ENCODE measurements at regions not wholly inside any gene's neighbourhood (a gene's known extent, or its start where the extent isn't known, plus 50 kb on each side); places are given as distances from the start of the nearest gene placed in this dataset.
"Not testable (repeated sequence)": the region's sequence is repeated elsewhere in the genome, so short reads cannot be mapped to it uniquely, and the experiment has no call there.

- H3K4me1 Mint-ChIP-seq (ENCODE audit: unreplicated experiment) = no peaks in the 10 kb centered on the region
- no peaks in the 10 kb centered on the region for H3K36me3 Mint-ChIP-seq
- DNase-seq (ENCODE audit: extremely low spot score, unreplicated experiment) = no peak
- no peak overlapping the region for H3K27ac Mint-ChIP-seq
- peaks cover 4% of the 10 kb centered on the region for H3K9me3 Mint-ChIP-seq
- H3K4me3 Mint-ChIP-seq = no peak overlapping the region
- H3K27me3 Mint-ChIP-seq = no peaks in the 10 kb centered on the region
- no peak for TF ChIP-seq CTCF (conservative IDR thresholded peaks at IDR 0.05)
Observed at GRCh38 chr10:37067576-37067975, 57.8 kb upstream of the ANKRD30A start.

GRCh38 chr10:37062296-37062695, 63.1 kb upstream of the ANKRD30A start:
- not testable (repeated sequence) for H3K4me1 Mint-ChIP-seq (ENCODE audit: unreplicated experiment); H3K9me3 Mint-ChIP-seq; H3K36me3 Mint-ChIP-seq; H3K27me3 Mint-ChIP-seq; DNase-seq (ENCODE audit: extremely low spot score, unreplicated experiment); H3K27ac Mint-ChIP-seq; H3K4me3 Mint-ChIP-seq

- Mint-ChIP-seq H3K4me3 (no peak overlapping the region), H3K9me3 (peaks cover 5% of the 10 kb centered on the region), H3K27me3 (no peaks in the 10 kb centered on the region), H3K36me3 (no peaks in the 10 kb centered on the region), H3K4me1 (ENCODE audit: unreplicated experiment) (no peaks in the 10 kb centered on the region), H3K27ac (no peak overlapping the region)
- no peak for TF ChIP-seq CTCF (conservative IDR thresholded peaks at IDR 0.05)
- DNase-seq (ENCODE audit: extremely low spot score, unreplicated experiment) = no peak
Observed at GRCh38 chr10:37057261-37057660, 68.1 kb upstream of the ANKRD30A start.

GRCh38 chr10:37053476-37053875, 71.9 kb upstream of the ANKRD30A start:
- H3K9me3 Mint-ChIP-seq = no peaks in the 10 kb centered on the region
- H3K4me3 Mint-ChIP-seq = no peak overlapping the region
- no peak for DNase-seq (ENCODE audit: extremely low spot score, unreplicated experiment)
- no peak overlapping the region for H3K27ac Mint-ChIP-seq
- no peak for TF ChIP-seq CTCF (conservative IDR thresholded peaks at IDR 0.05)
- no peaks in the 10 kb centered on the region for H3K36me3 Mint-ChIP-seq
- no peaks in the 10 kb centered on the region for H3K4me1 Mint-ChIP-seq (ENCODE audit: unreplicated experiment)
- no peaks in the 10 kb centered on the region for H3K27me3 Mint-ChIP-seq

- H3K4me1 Mint-ChIP-seq (ENCODE audit: unreplicated experiment); H3K4me3 Mint-ChIP-seq; H3K9me3 Mint-ChIP-seq; H3K27ac Mint-ChIP-seq; H3K36me3 Mint-ChIP-seq; H3K27me3 Mint-ChIP-seq; DNase-seq (ENCODE audit: extremely low spot score, unreplicated experiment): not testable (repeated sequence)
Observed at GRCh38 chr10:37049982-37050381, 75.4 kb upstream of the ANKRD30A start.

- H3K4me1 Mint-ChIP-seq (ENCODE audit: unreplicated experiment); H3K9me3 Mint-ChIP-seq; H3K27ac Mint-ChIP-seq; DNase-seq (ENCODE audit: extremely low spot score, unreplicated experiment); H3K36me3 Mint-ChIP-seq; H3K27me3 Mint-ChIP-seq; H3K4me3 Mint-ChIP-seq: not testable (repeated sequence)
Observed at GRCh38 chr10:37044319-37044718, 81.1 kb upstream of the ANKRD30A start.

- H3K9me3 Mint-ChIP-seq = peaks cover 12% of the 10 kb centered on the region
- no peak for DNase-seq (ENCODE audit: extremely low spot score, unreplicated experiment)
Observed at GRCh38 chr10:37035853-37036252, 89.5 kb upstream of the ANKRD30A start.

More at GRCh38 chr10:37035853-37036252, 89.5 kb upstream of the ANKRD30A start:
- H3K4me1 Mint-ChIP-seq (ENCODE audit: unreplicated experiment) = no peaks in the 10 kb centered on the region
- no peak for TF ChIP-seq CTCF (conservative IDR thresholded peaks at IDR 0.05)
- H3K36me3 Mint-ChIP-seq = no peaks in the 10 kb centered on the region
- no peak overlapping the region for H3K4me3 Mint-ChIP-seq
- H3K27me3 Mint-ChIP-seq = no peaks in the 10 kb centered on the region
- H3K27ac Mint-ChIP-seq = no peak overlapping the region

All from type B pancreatic cell (in vitro differentiated cells).